ENCODE measurements at regions not wholly inside any gene's neighbourhood (a gene's known extent, or its start where the extent isn't known, plus 50 kb on each side); places are given as distances from the start of the nearest gene placed in this dataset.

GRCh38 chr11:109858152-109858551, 235.0 kb upstream of the ZC3H12C start:
- TF ChIP-seq CTCF (IDR thresholded peaks at IDR 0.05) (no peak), POLR2AphosphoS5 (IDR thresholded peaks at IDR 0.05) (no peak)
